Mesendoderm (in vitro differentiated cells): ENCODE measurements at regions not wholly inside any gene's neighbourhood (a gene's known extent, or its start where the extent isn't known, plus 50 kb on each side); places are given as distances from the start of the nearest gene placed in this dataset.

Experiments used
- DNase-seq: peaks from one replicate; pipeline ENCODE4 v3.0.0; 2013
- H2AK5ac ChIP-seq: 2 replicates; pipeline ENCODE4 v1.6.1; 2013; ENCODE audit warnings: low read length, inconsistent platforms
- H2BK120ac ChIP-seq: 2 replicates; pipeline ENCODE4 v1.6.1; 2013; ENCODE audit warnings: low read depth, mild to moderate bottlenecking, low read length, moderate library complexity, mixed read lengths
- H2BK15ac ChIP-seq: replicated peaks from 2 replicates; pipeline ENCODE4 v1.6.1; 2013; ENCODE audit warnings: low read depth, mild to moderate bottlenecking, moderate library complexity
- H2BK5ac ChIP-seq: 2 replicates; pipeline ENCODE4 v1.6.1; 2013; ENCODE audit warnings: low read length, inconsistent platforms
- H3K18ac ChIP-seq: 2 replicates; pipeline ENCODE4 v1.6.1; 2013; ENCODE audit warnings: mild to moderate bottlenecking, low read length, mixed read lengths
- H3K23ac ChIP-seq: one replicate; pipeline ENCODE4 v1.6.1; 2013; ENCODE audit warnings: low read length
- H3K27ac ChIP-seq: 2 replicates; pipeline ENCODE4 v1.5.1; 2013; ENCODE audit warnings: low read depth, mild to moderate bottlenecking, inconsistent platforms, low read length, moderate library complexity
- H3K27me3 ChIP-seq: 2 replicates; pipeline ENCODE4 v1.6.1; 2013; ENCODE audit warnings: low read length, control low read depth, mild to moderate bottlenecking, inconsistent platforms; ENCODE audit not compliant: insufficient read depth, poor library complexity
- H3K36me3 ChIP-seq: 2 replicates; pipeline ENCODE4 v1.6.1; 2013; ENCODE audit warnings: low read length, inconsistent platforms; ENCODE audit not compliant: control insufficient read depth, insufficient read depth
- H3K4ac ChIP-seq: one replicate; pipeline ENCODE4 v1.6.1; 2013; ENCODE audit warnings: low read depth, mild to moderate bottlenecking, low read length, moderate library complexity
- H3K4me1 ChIP-seq: 2 replicates; pipeline ENCODE4 v1.6.1; 2013; ENCODE audit warnings: low read depth, low read length, inconsistent platforms; ENCODE audit not compliant: control insufficient read depth
- H3K4me2 ChIP-seq: 2 replicates; pipeline ENCODE4 v1.6.1; 2013; ENCODE audit warnings: low read length
- H3K4me3 ChIP-seq: 2 replicates; pipeline ENCODE4 v1.5.1; 2013; ENCODE audit warnings: mild to moderate bottlenecking, low read length
- H3K56ac ChIP-seq: one replicate; pipeline ENCODE4 v1.6.1; 2013; ENCODE audit warnings: low read length
- H3K79me1 ChIP-seq: 2 replicates; pipeline ENCODE4 v1.6.1; 2013; ENCODE audit warnings: low read length, inconsistent platforms
- H3K79me2 ChIP-seq: 2 replicates; pipeline ENCODE4 v1.6.1; 2013; ENCODE audit warnings: mild to moderate bottlenecking, low read length; ENCODE audit not compliant: control insufficient read depth, insufficient read depth
- H3K9ac ChIP-seq: 2 replicates; pipeline ENCODE4 v1.6.1; 2013; ENCODE audit warnings: low read length, inconsistent platforms
- H4K5ac ChIP-seq: one replicate; pipeline ENCODE4 v1.6.1; 2013; ENCODE audit warnings: low read length
- H4K8ac ChIP-seq: one replicate; pipeline ENCODE4 v1.6.1; 2013; ENCODE audit warnings: low read depth, mild to moderate bottlenecking, control low read depth, low read length, moderate library complexity
- WGBS: extraction: QIAGEN DNeasy Blood & Tissue Kit; methylation state at CpG from one replicate; pipeline ENCODE4 v1.1.7; 2013; ENCODE audit warnings: low lambda C conversion rate, missing lambda C conversion rate; ENCODE audit not compliant: insufficient coverage; ENCODE audit errors: extremely low coverage; 5-methylcytosine and 5-hydroxymethylcytosine counted together

DNA sequence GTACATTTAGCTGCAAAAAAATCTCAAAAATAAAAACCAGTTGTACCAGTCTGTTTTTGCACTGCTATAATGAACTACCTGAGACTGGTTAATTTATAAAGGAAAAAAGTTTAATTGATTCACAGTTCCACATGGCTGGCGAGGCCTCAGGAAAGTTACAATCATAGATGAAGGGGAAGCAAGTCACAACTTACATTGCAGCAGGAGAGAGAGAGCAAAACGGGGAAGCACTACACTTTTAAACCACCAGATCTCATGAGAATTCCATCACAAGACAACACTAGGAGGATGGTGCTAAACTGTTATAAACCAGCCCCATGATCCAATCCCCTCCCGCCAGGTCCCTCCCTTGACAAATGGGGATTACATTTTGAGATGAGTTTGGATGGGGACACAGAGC is 186.0 kb downstream of the TMTC3 start:
- Histone ChIP-seq H3K4me2 (no peak overlapping the region), H3K18ac (no peak overlapping the region), H4K5ac (no peak overlapping the region), H3K23ac (no peak overlapping the region), H3K4ac (no peak overlapping the region), H4K8ac (no peak overlapping the region), H3K79me2 (no peaks in the 10 kb centered on the region), H2BK120ac (no peak overlapping the region), H3K9ac (no peak overlapping the region), H3K56ac (no peak overlapping the region), H3K27ac (no peak overlapping the region), H3K4me3 (no peak overlapping the region), H2BK15ac (no peak overlapping the region), H3K27me3 (no peaks in the 10 kb centered on the region), H3K79me1 (no peaks in the 10 kb centered on the region), H3K36me3 (no peaks in the 10 kb centered on the region), H3K4me1 (no peaks in the 10 kb centered on the region), H2BK5ac (no peak overlapping the region), H2AK5ac (no peak overlapping the region)
- no peak for DNase-seq
- no CpG with 5 or more reads among the region's 3 CpGs for WGBS

DNA sequence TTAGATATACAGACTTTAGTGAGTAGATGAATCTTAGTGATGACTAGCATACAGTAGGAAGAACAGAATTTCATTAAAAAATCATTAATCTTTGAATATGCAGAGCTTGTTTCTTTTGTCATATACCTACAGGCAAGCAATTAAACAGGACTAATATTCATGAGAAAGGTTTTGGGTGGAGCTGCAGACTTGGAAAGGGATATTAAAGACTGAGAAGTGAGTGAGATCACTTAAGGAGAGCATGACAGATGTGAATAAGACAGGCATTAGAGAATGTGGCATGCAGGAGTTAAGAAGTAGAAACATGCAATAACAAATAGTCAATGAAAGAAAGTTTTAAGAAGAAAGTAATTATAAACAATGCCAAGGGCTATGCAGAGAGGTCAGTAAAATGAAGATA is 187.7 kb downstream of the TMTC3 start:
- Histone ChIP-seq H3K4me2 (no peak overlapping the region), H2BK15ac (no peak overlapping the region), H2AK5ac (no peak overlapping the region), H4K5ac (no peak overlapping the region), H2BK5ac (no peak overlapping the region), H3K23ac (no peak overlapping the region), H3K18ac (no peak overlapping the region), H3K27ac (no peak overlapping the region), H3K9ac (no peak overlapping the region), H3K56ac (no peak overlapping the region), H3K4me1 (no peaks in the 10 kb centered on the region), H4K8ac (no peak overlapping the region), H3K4me3 (no peak overlapping the region), H2BK120ac (no peak overlapping the region), H3K4ac (no peak overlapping the region), H3K36me3 (no peaks in the 10 kb centered on the region), H3K27me3 (no peaks in the 10 kb centered on the region), H3K79me2 (no peaks in the 10 kb centered on the region), H3K79me1 (no peaks in the 10 kb centered on the region)
- no peak for DNase-seq

DNA sequence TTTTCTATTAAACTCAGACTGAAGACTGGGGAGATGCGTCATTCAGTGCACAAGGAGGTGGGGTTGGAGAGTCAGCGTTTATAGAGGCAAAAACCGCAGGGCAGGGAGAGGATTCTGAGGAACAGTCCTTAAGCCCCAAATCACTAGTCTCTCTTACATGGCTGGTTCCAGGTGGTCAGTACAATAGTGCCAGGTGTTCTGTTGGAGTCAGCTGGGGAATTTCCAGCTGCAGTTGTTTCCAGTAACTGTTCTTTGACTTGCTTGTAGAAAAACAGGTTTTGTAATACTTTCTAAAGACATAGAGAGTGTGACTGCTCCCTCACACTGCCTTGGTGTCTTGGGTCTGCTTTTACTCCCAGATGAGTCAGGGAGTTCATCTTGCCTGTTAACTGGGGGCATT is 192.2 kb downstream of the TMTC3 start:
- H3K79me1 ChIP-seq: no peaks in the 10 kb centered on the region
- H4K5ac ChIP-seq: no peak overlapping the region
- H2BK5ac ChIP-seq: no peak overlapping the region
- no peak overlapping the region for H3K23ac ChIP-seq
- no peak overlapping the region for H2BK15ac ChIP-seq
- no peak overlapping the region for H3K4ac ChIP-seq
- no peak overlapping the region for H3K18ac ChIP-seq
- H3K4me3 ChIP-seq: no peak overlapping the region
- no peaks in the 10 kb centered on the region for H3K36me3 ChIP-seq
- no peak overlapping the region for H3K56ac ChIP-seq
- H3K4me2 ChIP-seq: no peak overlapping the region
- no peaks in the 10 kb centered on the region for H3K4me1 ChIP-seq
- no peak for DNase-seq
- H4K8ac ChIP-seq: no peak overlapping the region
- no CpG with 5 or more reads among the region's 3 CpGs for WGBS
- H3K27ac ChIP-seq: no peak overlapping the region
- no peaks in the 10 kb centered on the region for H3K79me2 ChIP-seq
- no peak overlapping the region for H3K9ac ChIP-seq
- no peaks in the 10 kb centered on the region for H3K27me3 ChIP-seq
- H2BK120ac ChIP-seq: no peak overlapping the region
- no peak overlapping the region for H2AK5ac ChIP-seq

DNA sequence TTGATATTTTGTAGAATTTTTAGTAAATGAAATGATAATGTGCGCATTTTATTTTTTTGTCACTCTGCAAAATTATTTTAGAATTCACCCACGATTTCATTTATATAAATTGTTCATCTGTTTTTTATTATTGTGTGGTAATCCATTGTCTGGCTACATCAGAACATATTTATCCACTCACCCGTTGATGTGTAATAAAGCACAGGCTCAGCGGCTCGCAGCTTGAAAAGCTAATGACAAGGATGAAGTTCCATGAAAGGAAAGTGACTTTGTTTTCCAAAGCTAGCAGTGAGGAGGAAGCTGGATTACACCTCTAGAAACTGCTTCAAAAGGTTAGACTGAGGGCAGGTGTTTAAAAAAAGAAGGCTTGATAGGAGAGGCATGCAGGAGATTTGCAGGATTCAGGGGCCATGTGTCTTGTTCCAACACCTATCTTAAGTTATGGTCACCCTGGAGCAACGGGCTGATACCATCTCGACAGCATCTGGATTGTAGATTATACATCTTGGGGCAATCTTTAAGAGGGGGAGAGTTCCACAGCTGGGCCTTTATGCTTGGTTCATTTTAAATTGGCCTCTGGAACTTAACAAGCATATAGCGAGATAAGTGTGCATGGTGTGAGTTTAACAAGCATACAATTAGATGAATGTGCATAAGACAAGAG is 194.1 kb downstream of the TMTC3 start:
- Histone ChIP-seq H2BK5ac (no peak overlapping the region), H2BK15ac (no peak overlapping the region), H3K4me2 (no peak overlapping the region), H3K4me3 (no peak overlapping the region), H3K4me1 (no peaks in the 10 kb centered on the region), H3K23ac (no peak overlapping the region), H3K79me1 (no peaks in the 10 kb centered on the region), H3K56ac (no peak overlapping the region), H3K18ac (no peak overlapping the region), H2BK120ac (no peak overlapping the region), H3K9ac (no peak overlapping the region), H3K4ac (no peak overlapping the region), H4K5ac (no peak overlapping the region), H3K27me3 (no peaks in the 10 kb centered on the region), H4K8ac (no peak overlapping the region), H3K27ac (no peak overlapping the region), H3K36me3 (no peaks in the 10 kb centered on the region), H2AK5ac (no peak overlapping the region), H3K79me2 (no peaks in the 10 kb centered on the region)
- WGBS: 100% methylated on average over 1 of the region's 8 CpGs
- peak; percentile 33 for DNase-seq

DNA sequence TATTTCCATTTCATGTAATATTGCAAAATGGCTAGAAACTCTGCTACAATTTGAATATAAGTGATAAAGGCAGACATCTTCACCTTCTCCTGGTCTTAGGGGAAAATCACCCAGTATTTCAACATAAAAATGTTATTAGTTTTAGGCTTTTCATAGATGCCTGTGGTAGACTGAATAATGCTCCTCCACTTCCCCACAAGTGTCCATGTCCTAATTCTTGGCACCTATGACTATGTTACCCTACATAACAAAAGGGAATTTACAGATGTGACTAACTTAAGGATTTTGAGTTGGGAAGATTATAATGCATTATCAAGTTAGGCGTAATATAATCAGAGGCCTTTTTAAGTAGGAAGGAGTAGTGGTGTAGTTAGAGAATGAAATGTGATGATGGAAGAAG is 196.4 kb downstream of the TMTC3 start:
- Histone ChIP-seq H3K36me3 (no peaks in the 10 kb centered on the region), H3K18ac (no peak overlapping the region), H2BK5ac (no peak overlapping the region), H2BK120ac (no peak overlapping the region), H3K4ac (no peak overlapping the region), H3K4me3 (no peak overlapping the region), H3K9ac (no peak overlapping the region), H4K5ac (no peak overlapping the region), H3K79me1 (no peaks in the 10 kb centered on the region), H3K79me2 (no peaks in the 10 kb centered on the region), H3K27ac (no peak overlapping the region), H2AK5ac (no peak overlapping the region), H3K4me1 (no peaks in the 10 kb centered on the region), H3K27me3 (no peaks in the 10 kb centered on the region), H3K56ac (no peak overlapping the region), H3K23ac (no peak overlapping the region), H4K8ac (no peak overlapping the region), H2BK15ac (no peak overlapping the region), H3K4me2 (no peak overlapping the region)
- 100% methylated on average over 1 of the region's 1 CpG for WGBS
- no peak for DNase-seq

DNA sequence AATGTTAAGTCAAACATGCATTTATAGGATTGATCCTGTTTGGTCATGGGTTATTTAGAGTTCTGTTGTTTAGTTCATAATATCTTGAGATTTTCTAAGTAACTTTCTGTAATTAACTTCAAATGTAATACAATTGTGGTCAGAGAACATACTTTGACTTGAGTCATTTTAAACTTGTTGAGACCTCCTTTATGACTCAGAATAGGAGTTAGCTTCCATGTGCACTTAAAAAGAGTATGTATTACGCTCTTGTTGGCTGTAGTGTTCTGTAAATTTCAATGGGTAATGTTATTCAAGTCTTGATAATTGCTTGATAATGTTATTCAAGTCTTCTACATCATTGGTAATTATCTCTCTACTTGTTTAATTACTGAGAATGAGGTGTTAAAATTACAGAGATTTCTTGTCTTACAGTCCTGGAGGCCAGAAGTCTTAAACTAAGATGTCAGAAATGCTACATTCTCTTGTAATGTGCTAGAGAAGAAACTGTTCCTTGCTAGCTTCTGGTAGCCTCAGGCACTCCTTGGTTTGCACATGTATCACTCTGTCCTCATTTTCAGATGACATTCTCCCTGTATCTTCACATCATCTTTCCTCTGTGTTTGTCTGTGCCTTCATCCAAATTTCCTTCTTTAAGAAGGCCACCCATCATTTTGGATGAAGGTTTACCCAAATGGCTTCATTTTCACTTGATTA is 197.3 kb downstream of the TMTC3 start:
- H2BK5ac ChIP-seq: no peak overlapping the region
- H4K8ac ChIP-seq: no peak overlapping the region
- H3K4ac ChIP-seq: no peak overlapping the region
- H4K5ac ChIP-seq: no peak overlapping the region
- no peak for DNase-seq
- H3K27me3 ChIP-seq: no peaks in the 10 kb centered on the region
- H3K9ac ChIP-seq: no peak overlapping the region
- no peak overlapping the region for H3K23ac ChIP-seq
- H3K36me3 ChIP-seq: no peaks in the 10 kb centered on the region
- H2BK120ac ChIP-seq: no peak overlapping the region
- no peaks in the 10 kb centered on the region for H3K79me2 ChIP-seq
- H3K4me3 ChIP-seq: no peak overlapping the region
- no peak overlapping the region for H2AK5ac ChIP-seq
- no peak overlapping the region for H3K56ac ChIP-seq
- no CpG with 5 or more reads among the region's 1 CpG for WGBS
- H3K79me1 ChIP-seq: no peaks in the 10 kb centered on the region
- no peaks in the 10 kb centered on the region for H3K4me1 ChIP-seq
- H2BK15ac ChIP-seq: no peak overlapping the region
- H3K4me2 ChIP-seq: no peak overlapping the region
- no peak overlapping the region for H3K27ac ChIP-seq
- no peak overlapping the region for H3K18ac ChIP-seq
